Upper lobe of left lung (tissue), 4 donors: ENCODE measurements at regions not wholly inside any gene's neighbourhood (a gene's known extent, or its start where the extent isn't known, plus 50 kb on each side); places are given as distances from the start of the nearest gene placed in this dataset.

Experiments used
- POLR2A ChIP-seq, 4 donors: fragments of 450-650 bp; IDR thresholded peaks; one replicate each; pipeline ENCODE4 v1.5.1; 2016 to 2017; ENCODE audit warnings: antibody characterized with exemption in 4 of 4, mild to moderate bottlenecking in 2 of 4
- TF ChIP-seq, protein P1 (sequence below), 6 experiments: fragments of 450-650 bp in 4 of 6; fragments of 200-600 bp in 2 of 6; sonication (generic) in 2 of 6; IDR thresholded peaks; one replicate each; pipeline ENCODE4 v1.5.1; 2016 to 2019; ENCODE audit warnings: antibody characterized with exemption in 6 of 6

DNA sequence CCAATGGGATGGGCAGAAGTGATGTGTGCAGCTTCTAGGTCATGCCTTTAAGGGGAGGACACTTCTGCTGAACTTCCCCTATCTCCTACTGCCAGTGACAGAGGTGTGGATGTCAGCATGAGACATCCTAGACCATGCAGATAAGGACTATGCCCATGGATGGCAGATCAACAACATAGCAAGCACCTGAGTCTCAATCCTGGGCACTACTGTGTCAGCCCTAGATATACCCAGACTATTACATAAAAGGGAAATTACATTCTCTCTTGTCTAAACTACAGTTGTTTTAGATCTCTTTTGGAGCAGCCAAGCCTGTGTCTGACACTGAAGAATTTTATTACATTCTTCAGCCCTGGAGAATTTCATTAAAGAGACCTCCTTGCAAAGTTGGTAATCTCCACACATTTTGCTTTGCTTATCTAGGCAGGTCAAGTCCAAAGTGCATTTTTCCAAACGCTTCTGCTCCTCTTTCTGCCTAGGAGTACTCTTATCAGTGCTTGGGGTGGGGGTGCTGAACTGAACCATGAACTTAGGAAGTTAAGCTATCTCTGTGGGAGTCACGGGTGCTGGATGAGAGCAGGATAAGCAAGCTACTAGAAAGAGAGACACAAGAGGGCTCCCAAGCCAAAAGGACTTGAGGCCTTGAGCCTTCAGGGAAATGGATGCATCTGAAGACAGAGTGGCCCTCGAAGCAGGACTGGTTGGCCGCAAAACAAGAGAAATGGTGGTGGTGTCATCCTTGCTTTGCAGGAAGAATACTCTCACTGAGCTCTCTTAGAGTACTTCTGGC is 95.2 kb upstream of the SPRED2 start:
- no peak for TF ChIP-seq POLR2A (IDR thresholded peaks at IDR 0.05)
- TF ChIP-seq, protein P1, sequence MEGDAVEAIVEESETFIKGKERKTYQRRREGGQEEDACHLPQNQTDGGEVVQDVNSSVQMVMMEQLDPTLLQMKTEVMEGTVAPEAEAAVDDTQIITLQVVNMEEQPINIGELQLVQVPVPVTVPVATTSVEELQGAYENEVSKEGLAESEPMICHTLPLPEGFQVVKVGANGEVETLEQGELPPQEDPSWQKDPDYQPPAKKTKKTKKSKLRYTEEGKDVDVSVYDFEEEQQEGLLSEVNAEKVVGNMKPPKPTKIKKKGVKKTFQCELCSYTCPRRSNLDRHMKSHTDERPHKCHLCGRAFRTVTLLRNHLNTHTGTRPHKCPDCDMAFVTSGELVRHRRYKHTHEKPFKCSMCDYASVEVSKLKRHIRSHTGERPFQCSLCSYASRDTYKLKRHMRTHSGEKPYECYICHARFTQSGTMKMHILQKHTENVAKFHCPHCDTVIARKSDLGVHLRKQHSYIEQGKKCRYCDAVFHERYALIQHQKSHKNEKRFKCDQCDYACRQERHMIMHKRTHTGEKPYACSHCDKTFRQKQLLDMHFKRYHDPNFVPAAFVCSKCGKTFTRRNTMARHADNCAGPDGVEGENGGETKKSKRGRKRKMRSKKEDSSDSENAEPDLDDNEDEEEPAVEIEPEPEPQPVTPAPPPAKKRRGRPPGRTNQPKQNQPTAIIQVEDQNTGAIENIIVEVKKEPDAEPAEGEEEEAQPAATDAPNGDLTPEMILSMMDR (IDR thresholded peaks at IDR 0.05), result no peak
